Coronary artery (tissue), 2 donors: ENCODE measurements at regions not wholly inside any gene's neighbourhood (a gene's known extent, or its start where the extent isn't known, plus 50 kb on each side); places are given as distances from the start of the nearest gene placed in this dataset.

ENCODE experiments used
- DNase-seq: peaks from one replicate; pipeline ENCODE4 v3.0.0-alpha.2; 2017; ENCODE audit warnings: low spot score
- H3K27ac ChIP-seq, 2 donors: fragments of 200-600 bp; sonication (generic); one replicate each; pipeline ENCODE4 v1.5.1; 2016 to 2019
- H3K4me3 ChIP-seq: fragments of 200-600 bp; sonication (generic); 2 replicates; pipeline ENCODE4 v1.5.1; 2016; ENCODE audit warnings: mild to moderate bottlenecking, moderate library complexity
- CTCF ChIP-seq: fragments of 200-600 bp; sonication (generic); IDR thresholded peaks from one replicate; pipeline ENCODE4 v1.5.1; 2019; ENCODE audit warnings: antibody characterized with exemption

DNA sequence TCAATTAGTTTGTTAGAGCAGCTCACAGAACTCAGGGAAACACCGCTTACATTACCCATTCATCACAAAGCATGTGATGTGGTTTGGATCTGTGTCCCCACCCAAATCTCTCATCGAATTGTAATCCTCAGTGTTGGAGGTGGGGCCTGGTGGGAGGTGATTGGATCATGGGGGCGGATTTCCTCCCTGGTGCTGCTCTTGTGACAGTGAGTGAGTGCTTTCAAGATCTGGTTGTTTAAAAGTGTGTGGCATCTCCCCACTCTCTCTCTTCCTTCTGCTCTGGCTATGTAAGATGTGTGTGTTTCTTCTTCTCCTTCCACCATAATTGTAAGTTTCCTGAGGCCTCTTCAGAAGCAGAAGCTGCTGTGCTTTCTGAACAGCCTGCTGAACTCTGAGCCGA is 63.5 kb upstream of the AGPS start:
- Histone ChIP-seq H3K4me3 (no peak overlapping the region), H3K27ac (no peak overlapping the region)
- no peak for TF ChIP-seq CTCF
- DNase-seq: no peak

DNA sequence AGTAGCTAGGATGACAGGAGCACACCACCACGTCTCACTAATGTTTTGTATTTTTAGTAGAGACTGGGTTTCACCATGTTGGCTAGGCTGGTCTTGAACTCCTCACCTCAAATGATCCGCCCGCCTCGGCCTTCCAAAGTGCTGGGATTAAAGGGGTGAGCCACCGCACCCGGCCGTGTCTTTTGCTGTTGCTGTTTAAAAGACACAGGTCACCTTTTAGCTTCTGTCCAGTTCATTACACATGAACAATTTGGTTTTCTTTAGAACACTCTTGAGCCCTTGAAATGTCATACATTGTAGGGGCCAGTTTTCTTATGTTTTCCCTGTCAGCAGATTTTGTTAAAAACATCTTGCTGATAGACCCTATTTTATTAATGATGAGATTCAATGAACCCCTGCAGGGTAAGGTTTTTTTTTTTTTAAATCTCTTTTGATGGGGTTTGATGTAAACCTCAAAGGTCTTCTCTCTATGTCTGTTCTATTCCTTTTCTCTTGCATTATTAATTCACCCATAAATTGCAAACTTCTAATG is 61.0 kb upstream of the AGPS start:
- DNase-seq: no peak
- H3K27ac ChIP-seq: peak overlapping the region in 1 of 2 donors; percentile 80
- peak overlapping the region; percentile 55 for H3K4me3 ChIP-seq
- TF ChIP-seq CTCF: no peak

DNA sequence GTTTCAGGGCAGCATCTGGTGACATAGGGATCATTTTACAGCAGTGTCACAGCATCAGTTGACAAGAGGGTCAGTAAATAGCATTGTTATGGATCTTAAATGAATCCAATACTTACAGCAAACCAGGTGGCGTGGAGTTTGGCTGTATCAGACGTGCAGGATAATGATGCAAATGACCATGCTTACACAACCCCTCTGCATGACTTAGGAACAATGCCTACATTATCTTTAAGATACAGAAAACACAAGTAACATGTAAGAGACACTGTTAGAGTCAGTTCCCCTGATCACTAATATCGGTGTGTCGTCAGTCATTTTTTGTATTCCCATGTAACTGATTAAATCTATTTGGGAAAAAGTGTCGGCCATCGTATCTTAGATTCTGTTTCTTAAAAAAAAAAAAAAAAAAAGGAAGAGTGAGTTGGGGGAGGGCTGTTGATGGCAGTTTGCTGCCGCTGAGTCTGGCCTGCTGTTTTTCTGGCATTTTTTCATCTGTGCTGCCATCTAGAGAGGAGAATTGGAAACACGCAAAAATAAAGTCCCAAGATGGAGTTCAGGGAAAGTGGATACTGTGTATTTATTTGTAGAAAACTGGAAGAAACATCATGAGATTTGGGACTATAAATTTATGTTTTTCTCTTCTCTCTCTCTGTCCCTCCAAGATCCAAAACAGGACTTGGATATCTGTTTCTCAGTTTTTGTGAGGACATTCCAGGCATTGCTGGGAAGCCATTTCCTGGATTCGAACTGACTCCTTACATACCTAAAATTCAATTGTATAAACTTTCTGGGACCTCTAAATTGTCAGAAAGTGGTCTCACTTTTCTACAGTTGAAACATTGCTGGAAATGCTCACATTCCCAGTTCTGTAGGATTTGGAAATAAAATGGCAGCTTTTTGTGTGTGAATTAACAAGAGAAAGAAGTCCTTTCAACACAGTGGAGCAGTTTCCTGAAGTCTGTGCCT is 60.3 kb upstream of the AGPS start:
- Histone ChIP-seq H3K27ac (peak overlapping the region; percentile 8 to 80), H3K4me3 (peak overlapping the region; percentile 55)
- peak; percentile 40 for TF ChIP-seq CTCF

DNA sequence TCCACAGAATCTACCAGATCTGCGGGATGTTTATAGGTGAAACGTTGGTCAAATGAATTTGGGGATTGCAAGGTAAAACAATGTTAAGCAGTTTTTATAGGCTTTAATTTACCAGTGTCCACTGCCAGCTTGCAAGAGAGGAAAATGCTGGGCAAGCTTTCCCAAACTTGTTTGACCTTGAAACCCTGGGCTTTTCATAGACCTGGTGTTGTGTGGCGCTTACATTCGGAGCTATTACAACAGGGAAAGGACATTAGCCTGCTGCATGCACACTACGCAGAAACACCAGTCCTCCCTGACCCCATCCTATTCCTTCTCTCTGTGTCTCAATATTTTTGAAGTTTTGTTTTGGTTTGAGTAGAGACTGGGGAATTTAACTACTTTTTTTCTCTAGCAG is 59.6 kb upstream of the AGPS start:
- Histone ChIP-seq H3K4me3 (no peak overlapping the region), H3K27ac (peak overlapping the region; percentile 8 to 49)
- TF ChIP-seq CTCF: no peak
- DNase-seq: no peak

More for the DNA sequence above, 60.3 kb upstream of the AGPS start:
- no peak for DNase-seq

DNA sequence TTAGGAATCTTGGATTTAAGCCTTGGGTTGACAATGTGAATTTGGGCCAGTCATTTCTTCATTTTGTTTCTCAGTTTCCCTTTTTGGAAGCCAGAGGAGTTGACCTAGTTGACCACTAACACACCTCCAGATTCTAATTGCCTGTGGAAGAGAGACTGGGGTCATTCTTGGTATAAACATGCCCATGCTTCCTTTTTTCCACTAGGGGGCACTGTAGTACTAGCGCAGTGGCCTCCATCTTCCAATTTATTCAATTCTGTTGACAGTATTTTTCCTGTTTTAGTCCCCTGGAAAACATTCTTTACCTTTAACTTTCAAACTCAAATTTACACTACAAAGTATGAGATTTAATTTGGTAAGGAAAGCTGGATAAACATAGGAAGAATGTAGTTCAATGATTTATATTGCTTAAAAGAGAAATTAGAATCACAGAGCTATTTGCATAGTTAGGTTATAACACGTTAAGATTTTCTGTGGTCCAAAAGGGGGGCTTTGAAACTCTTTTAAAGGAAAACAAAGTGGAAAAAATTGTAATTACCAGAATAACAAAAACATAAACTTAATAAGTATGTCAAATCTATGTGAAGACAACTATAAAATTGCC is 57.5 kb upstream of the AGPS start:
- Histone ChIP-seq H3K27ac (no peak overlapping the region), H3K4me3 (no peak overlapping the region)
- DNase-seq: no peak
- TF ChIP-seq CTCF: peak; percentile 88

DNA sequence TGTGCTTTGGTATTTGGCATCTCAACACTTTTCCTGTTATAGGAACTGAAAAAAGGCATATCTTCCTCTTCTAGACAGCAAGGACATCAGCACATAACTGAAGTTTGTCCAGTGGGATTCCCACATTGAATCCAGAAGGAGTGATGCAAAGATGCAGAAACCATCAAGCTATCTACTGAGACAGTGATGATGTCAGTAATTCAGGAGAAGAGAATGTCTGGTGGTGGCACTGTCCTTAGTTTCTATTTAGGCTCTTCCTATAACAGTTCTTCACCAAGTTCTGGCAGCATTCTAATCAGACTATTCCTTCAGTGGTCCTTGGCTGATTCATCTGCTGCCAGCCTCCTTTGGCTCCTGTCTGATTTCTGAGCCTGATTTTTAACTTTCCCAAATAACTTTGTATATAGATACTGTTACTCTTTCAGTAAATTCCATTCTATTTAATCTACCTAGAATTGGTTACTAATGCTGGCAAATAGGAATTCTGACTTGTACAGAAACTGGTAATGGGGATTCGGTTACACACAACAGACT is 56.6 kb upstream of the AGPS start:
- Histone ChIP-seq H3K27ac (no peak overlapping the region), H3K4me3 (no peak overlapping the region)
- no peak for TF ChIP-seq CTCF
- no peak for DNase-seq
